IPS DF 6.9 (cell line): ENCODE measurements at regions not wholly inside any gene's neighbourhood (a gene's known extent, or its start where the extent isn't known, plus 50 kb on each side); places are given as distances from the start of the nearest gene placed in this dataset.
"Not testable (repeated sequence)": the region's sequence is repeated elsewhere in the genome, so short reads cannot be mapped to it uniquely, and the experiment has no call there.

ENCODE experiments used
- DNase-seq: peaks from one replicate; pipeline ENCODE4 v3.0.0-alpha.2; 2013; ENCODE audit warnings: low read depth, low spot score
- H3K27ac ChIP-seq: one replicate; pipeline ENCODE4 v1.5.1; 2013; ENCODE audit warnings: low read length, control low read depth
- H3K27me3 ChIP-seq: 2 replicates; pipeline ENCODE4 v1.6.1; 2013; ENCODE audit warnings: mild to moderate bottlenecking, low read length; ENCODE audit not compliant: control insufficient read depth, insufficient read depth
- H3K36me3 ChIP-seq: 2 replicates; pipeline ENCODE4 v1.6.1; 2013; ENCODE audit warnings: low read length; ENCODE audit not compliant: control insufficient read depth, insufficient read depth
- H3K4me1 ChIP-seq: 2 replicates; pipeline ENCODE4 v1.6.1; 2013; ENCODE audit warnings: low read length; ENCODE audit not compliant: control insufficient read depth, insufficient read depth
- H3K4me3 ChIP-seq: 2 replicates; pipeline ENCODE4 v1.5.1; 2013; ENCODE audit warnings: mild to moderate bottlenecking, low read length
- H3K9me3 ChIP-seq: 2 replicates; pipeline ENCODE4 v1.6.1; 2013; ENCODE audit warnings: low read length, inconsistent platforms; ENCODE audit not compliant: control insufficient read depth, insufficient read depth
- WGBS: extraction: QIAGEN DNeasy Blood & Tissue Kit; methylation state at CpG from one replicate; pipeline ENCODE4 v1.1.7; 2013; ENCODE audit warnings: mixed read lengths, missing lambda C conversion rate; ENCODE audit not compliant: insufficient read length, insufficient coverage; 5-methylcytosine and 5-hydroxymethylcytosine counted together

DNA sequence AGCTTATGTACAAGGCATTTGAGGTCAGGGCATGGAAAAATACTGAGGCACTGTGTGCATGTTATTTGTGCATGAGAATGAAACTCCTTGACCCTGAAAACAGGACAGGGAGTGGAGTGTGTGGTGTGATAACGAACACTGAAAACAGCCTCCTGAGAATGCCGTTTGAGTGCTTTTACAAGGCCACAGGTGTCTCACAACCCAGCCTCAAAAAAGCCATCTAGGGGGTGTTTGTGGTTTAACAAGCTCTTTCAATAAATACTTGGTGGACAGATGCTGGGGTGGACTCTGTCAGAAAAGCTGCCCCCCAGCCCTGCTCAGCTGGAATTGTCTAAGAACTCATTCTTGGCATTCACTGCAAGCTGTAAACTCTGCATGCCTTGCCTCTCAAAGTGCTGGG lies 94.0 kb upstream of the SLC25A48 start:
- H3K27ac ChIP-seq, result no peak overlapping the region
- no peaks in the 10 kb centered on the region for H3K9me3 ChIP-seq
- H3K27me3 ChIP-seq, result no peaks in the 10 kb centered on the region
- no peaks in the 10 kb centered on the region for H3K4me1 ChIP-seq
- no peak for DNase-seq
- H3K36me3 ChIP-seq, result no peaks in the 10 kb centered on the region
- H3K4me3 ChIP-seq, result no peak overlapping the region
- WGBS, result no CpG with 5 or more reads among the region's 2 CpGs

DNA sequence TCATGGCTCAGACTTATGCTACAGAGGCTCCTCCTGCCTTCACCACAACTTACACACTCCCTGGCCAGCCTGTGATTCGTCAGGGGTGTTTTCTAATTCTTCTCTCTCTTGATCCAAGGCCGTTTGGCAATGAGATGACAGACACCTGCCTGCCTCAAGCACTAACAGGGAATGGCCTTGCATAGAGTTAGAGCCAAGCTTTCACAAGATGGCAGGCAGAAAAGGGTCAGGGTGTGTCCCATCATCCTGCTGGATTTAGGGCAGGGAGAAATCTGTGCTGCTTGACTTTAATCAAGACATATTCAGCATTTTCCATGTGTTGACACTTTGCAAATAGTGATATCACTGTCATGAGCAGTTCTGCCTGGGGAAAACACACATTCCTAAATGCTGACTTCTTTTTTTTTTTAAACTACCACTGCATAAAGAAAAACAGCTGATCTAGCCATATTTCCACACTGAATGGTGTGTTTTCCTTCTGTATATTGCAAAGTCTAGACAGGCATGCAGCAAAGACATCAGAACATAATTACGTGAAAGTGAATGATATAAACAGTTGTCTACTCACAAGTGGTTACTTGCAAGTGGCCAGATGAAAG lies 95.0 kb upstream of the SLC25A48 start:
- no CpG with 5 or more reads among the region's 3 CpGs for WGBS
- no peak overlapping the region for H3K27ac ChIP-seq
- H3K4me3 ChIP-seq, result no peak overlapping the region
- no peak for DNase-seq
- H3K27me3 ChIP-seq, result no peaks in the 10 kb centered on the region
- H3K9me3 ChIP-seq, result no peaks in the 10 kb centered on the region
- H3K4me1 ChIP-seq, result no peaks in the 10 kb centered on the region
- H3K36me3 ChIP-seq, result no peaks in the 10 kb centered on the region

- DNase-seq, result no peak
- WGBS, result no CpG with 5 or more reads among the region's 5 CpGs
- Histone ChIP-seq H3K4me1 (no peaks in the 10 kb centered on the region), H3K4me3 (no peak overlapping the region), H3K27me3 (no peaks in the 10 kb centered on the region), H3K36me3 (no peaks in the 10 kb centered on the region), H3K27ac (no peak overlapping the region), H3K9me3 (no peaks in the 10 kb centered on the region)
Observed at GRCh38 chr5:135738564-135738875, 95.9 kb upstream of the SLC25A48 start.

DNA sequence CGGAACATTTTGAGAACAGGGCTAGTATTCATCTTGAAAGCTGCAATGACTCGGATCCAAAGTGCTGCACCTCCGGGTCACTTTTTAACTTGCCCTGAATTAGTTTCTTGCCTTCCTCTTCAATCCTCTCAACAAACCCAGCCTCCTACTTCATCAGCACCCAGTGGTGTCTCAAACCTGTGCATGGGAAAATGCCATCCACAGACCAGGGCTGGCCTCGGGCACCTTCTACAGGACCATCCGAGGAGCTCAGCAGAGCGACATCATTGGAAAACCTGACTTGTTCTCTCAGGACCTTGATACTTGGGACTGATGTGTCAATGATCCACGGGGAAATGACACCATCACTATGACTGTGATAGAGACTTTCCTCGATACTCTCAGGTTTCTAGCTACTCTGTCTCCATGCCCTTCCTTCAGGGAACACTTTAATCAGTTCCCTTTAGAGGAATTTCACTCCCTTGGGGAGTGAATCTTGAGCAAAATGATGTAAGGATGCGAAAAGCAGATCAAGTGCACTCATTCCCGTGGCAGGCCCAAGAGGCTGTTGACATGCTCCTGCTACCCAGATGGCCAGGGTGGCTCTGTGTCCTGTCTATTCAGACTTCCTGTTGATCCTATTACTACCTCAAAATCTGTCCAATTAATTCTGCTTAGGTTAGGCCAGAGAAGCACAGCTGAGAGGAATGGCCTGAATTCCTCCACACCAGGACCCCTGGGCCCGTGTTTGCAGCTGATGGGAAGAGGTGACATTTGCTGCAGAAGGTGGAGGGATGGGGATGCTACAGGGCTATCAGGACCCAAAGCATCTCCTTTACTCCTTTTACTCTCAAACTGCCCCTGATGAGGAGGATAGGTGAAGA lies 96.5 kb upstream of the SLC25A48 start:
- no CpG with 5 or more reads among the region's 11 CpGs for WGBS
- Histone ChIP-seq H3K9me3 (no peaks in the 10 kb centered on the region), H3K4me3 (no peak overlapping the region), H3K4me1 (no peaks in the 10 kb centered on the region), H3K36me3 (no peaks in the 10 kb centered on the region), H3K27me3 (no peaks in the 10 kb centered on the region), H3K27ac (no peak overlapping the region)
- no peak for DNase-seq

GRCh38 chr5:135736952-135737351 lies 97.5 kb upstream of the SLC25A48 start:
- WGBS, result no CpG with 5 or more reads among the region's 9 CpGs

DNA sequence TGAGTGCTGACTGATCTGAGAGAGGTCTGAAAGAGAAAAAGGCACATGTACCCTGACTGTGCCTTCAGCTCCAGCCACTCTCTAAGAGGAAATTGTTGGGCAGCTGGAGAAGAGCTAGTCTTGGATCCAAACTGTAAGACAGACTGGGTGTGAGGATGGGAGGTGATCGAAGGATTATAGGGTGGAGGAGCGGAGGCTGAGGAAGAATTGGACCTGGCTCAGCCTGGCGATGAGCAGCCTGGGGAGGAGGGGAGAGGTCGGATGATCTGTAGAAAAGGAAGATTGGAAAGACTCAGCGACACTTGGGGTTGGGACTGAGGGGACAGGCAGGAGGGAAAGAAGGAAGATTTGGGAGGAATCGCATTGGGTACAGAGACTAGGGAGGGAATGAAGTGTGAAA lies 98.6 kb upstream of the SLC25A48 start:
- Histone ChIP-seq H3K27me3 (no peaks in the 10 kb centered on the region), H3K4me1 (no peaks in the 10 kb centered on the region), H3K36me3 (no peaks in the 10 kb centered on the region), H3K27ac (no peak overlapping the region), H3K4me3 (no peak overlapping the region), H3K9me3 (no peaks in the 10 kb centered on the region)
- DNase-seq, result no peak
- WGBS, result no CpG with 5 or more reads among the region's 6 CpGs

More at GRCh38 chr5:135736952-135737351, 97.5 kb upstream of the SLC25A48 start:
- H3K9me3 ChIP-seq, H3K36me3 ChIP-seq, H3K27me3 ChIP-seq, H3K4me1 ChIP-seq, DNase-seq, H3K27ac ChIP-seq, H3K4me3 ChIP-seq: not testable (repeated sequence)

- H3K4me3 ChIP-seq, H3K36me3 ChIP-seq, H3K9me3 ChIP-seq, H3K27ac ChIP-seq, H3K4me1 ChIP-seq, DNase-seq, H3K27me3 ChIP-seq: not testable (repeated sequence)
- WGBS, result no CpG with 5 or more reads among the region's 8 CpGs
Observed at GRCh38 chr5:135734956-135735355, 99.5 kb upstream of the SLC25A48 start.

DNA sequence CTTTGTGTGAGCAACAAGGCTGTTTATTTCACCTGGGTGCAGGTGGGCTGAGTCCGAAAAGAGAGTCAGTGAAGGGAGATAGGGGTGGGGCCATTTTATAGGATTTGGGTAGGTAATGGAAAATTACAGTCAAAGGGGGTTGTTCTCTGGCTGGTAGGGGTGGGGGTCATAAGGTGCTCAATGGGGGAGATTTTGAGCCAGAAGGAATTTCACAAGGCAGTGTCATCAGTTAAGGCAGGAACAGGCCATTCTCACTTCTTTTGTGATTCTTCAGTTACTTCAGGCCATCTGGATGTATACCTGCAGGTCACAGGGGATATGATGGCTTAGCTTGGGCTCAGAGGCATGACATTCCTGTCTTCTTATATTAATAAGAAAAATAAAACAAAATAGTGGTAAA lies 103.4 kb upstream of the SLC25A48 start:
- H3K27me3 ChIP-seq, H3K4me1 ChIP-seq, H3K27ac ChIP-seq, H3K9me3 ChIP-seq, DNase-seq, H3K4me3 ChIP-seq, H3K36me3 ChIP-seq: not testable (repeated sequence)
- no CpG with 5 or more reads among the region's 1 CpG for WGBS

- not testable (repeated sequence) for H3K9me3 ChIP-seq, H3K27me3 ChIP-seq, H3K27ac ChIP-seq, H3K36me3 ChIP-seq, H3K4me1 ChIP-seq, DNase-seq, H3K4me3 ChIP-seq
- WGBS, result no CpG with 5 or more reads among the region's 1 CpG
Observed at GRCh38 chr5:135730161-135730560, 104.3 kb upstream of the SLC25A48 start.

- Histone ChIP-seq H3K4me3 (no peak overlapping the region), H3K36me3 (no peaks in the 10 kb centered on the region), H3K9me3 (no peaks in the 10 kb centered on the region), H3K4me1 (peaks cover 3% of the 10 kb centered on the region; the same call in 1 of the 2 replicates), H3K27ac (no peak overlapping the region), H3K27me3 (no peaks in the 10 kb centered on the region)
- no CpG with 5 or more reads among the region's 1 CpG for WGBS
- DNase-seq, result no peak
Observed at GRCh38 chr5:135729321-135729786, 105.1 kb upstream of the SLC25A48 start.

- Histone ChIP-seq H3K27ac (no peak overlapping the region), H3K9me3 (no peaks in the 10 kb centered on the region), H3K4me3 (no peak overlapping the region), H3K36me3 (no peaks in the 10 kb centered on the region), H3K27me3 (no peaks in the 10 kb centered on the region), H3K4me1 (peaks cover 6% of the 10 kb centered on the region; the same call in 1 of the 2 replicates)
- no CpG with 5 or more reads among the region's 2 CpGs for WGBS
- DNase-seq, result no peak
Observed at GRCh38 chr5:135724617-135725016, 109.8 kb upstream of the SLC25A48 start.
